ENCODE measurements at regions not wholly inside any gene's neighbourhood (a gene's known extent, or its start where the extent isn't known, plus 50 kb on each side); places are given as distances from the start of the nearest gene placed in this dataset.

DNA sequence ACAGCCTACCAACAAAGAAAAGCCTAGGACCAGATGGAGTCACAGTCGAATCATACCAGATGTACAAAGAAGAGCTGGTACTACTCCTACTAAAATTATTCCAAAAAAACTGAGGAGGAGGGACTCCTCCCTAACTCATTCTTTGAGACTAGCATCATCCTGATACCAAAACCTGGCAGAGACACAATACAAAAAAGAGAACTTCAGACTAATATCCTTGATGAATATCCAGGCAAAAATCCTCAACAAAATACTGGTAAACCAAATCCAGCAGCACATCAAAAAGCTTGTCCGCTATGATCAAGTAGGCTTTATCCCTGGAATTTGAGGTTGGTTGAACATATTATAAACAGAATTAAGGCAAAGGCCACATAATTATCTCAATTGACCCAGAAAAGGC lies 900.4 kb upstream of the ARRDC3 start:
- TF ChIP-seq POLR2A (IDR thresholded peaks at IDR 0.05; ENCODE audit: low read length) (no peak), GATA1 (IDR thresholded peaks at IDR 0.05; ENCODE audit: low read depth, low read length) (no peak)
